ENCODE measurements at regions not wholly inside any gene's neighbourhood (a gene's known extent, or its start where the extent isn't known, plus 50 kb on each side); places are given as distances from the start of the nearest gene placed in this dataset.

DNA sequence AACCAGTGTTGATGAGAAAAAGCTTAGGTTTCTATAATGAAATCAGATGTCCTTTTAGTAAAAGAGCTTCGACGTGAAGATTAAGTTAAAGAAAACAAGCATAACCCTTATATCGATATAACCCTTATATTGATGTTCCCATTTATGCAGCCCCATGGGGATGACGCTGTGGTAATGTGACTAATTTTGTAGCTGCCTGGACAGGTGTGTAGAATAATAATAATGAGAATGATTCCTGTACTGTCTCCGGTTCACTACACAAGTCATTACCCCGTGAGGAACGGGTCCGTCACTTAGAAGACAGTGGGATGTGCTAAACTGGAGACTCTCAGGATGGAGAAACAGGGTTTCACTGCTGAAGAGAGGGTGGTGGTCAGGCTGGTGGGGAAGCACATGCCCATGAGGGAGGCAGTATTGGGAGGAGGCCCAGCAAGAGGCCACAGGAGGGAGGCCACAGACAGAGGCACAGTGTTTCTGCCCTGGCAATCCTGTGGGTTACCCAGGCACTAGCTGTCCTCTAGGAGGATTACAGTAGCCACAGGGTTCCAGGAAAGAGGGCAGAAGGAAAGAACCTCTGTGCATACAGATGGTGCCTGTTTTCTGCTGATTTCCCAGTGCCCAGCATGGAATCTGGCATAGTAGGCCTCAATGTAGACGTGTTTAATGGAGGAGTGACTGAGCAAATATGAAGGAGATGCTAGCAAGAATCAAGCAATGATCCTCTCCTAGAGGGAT is 191.1 kb upstream of the TSC22D2 start:
- ChIA-PET POLR2A (no interaction called here), CTCF (interaction anchor here (1.0 to 1.7 kb wide), 6 partner anchors 9 to 35 kb away, joined by 3 to 4 read pairs (median 3); no protein-coding TSS in a partner anchor)
- no peak for DNase-seq (ENCODE audit: extremely low spot score)

DNA sequence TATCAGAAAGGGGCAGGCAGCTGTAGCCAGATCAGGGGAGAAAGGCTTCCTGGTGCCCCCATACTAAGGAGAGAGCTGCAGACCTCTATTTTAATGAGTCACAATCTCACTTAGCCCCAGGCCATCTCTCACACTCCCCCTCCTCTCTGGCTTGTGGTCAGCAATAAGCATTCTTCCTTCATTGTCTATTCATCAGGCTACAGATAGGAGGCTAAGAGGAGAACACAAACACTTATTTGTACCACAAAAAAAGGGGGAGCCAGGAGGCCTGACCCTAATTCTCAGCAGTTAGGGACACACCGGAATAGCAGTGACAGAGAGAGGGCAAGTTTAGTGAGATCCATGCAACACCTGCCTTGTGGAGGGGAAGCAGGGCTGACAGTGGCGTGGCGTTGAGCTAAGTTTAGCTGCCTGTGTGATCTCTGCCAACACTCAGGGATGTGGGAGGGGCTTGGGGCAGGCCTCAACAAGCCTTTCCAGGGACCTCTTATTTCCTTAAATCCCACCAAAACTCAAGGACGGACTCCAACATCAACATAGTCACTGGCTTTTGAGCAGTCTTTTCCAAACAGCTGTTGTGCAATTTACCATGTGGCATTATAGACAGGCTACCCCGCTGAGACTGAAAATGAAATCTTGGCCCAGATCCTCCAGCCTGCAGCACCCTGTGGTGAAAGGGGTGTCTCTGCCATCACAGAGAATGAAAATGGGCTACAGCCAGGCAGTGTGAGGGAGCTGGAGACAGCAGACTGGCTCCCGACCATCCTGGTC is 191.9 kb upstream of the TSC22D2 start:
- no peak for TF ChIP-seq CTCF (IDR thresholded peaks at IDR 0.05; ENCODE audit: control extremely low read depth, extremely low read depth, low read depth, missing control alignments)
- no peak for DNase-seq (ENCODE audit: extremely low spot score)
- ChIA-PET CTCF (interaction anchor here (1.0 to 1.7 kb wide), 5 partner anchors 15 to 34 kb away, joined by 3 to 4 read pairs (median 3); no protein-coding TSS in a partner anchor), POLR2A (no interaction called here)

More for the DNA sequence above, 191.1 kb upstream of the TSC22D2 start:
- no peak for TF ChIP-seq CTCF (IDR thresholded peaks at IDR 0.05; ENCODE audit: control extremely low read depth, extremely low read depth, low read depth, missing control alignments)

GRCh38 chr3:150215616-150216015 is 192.5 kb upstream of the TSC22D2 start:
- ChIA-PET CTCF (interaction anchor here (1.0 to 1.4 kb wide), 3 partner anchors 18 to 32 kb away, joined by 3 read pairs; no protein-coding TSS in a partner anchor), POLR2A (no interaction called here)
- DNase-seq (ENCODE audit: extremely low spot score): no peak
- no peak for TF ChIP-seq CTCF (IDR thresholded peaks at IDR 0.05; ENCODE audit: control extremely low read depth, extremely low read depth, low read depth, missing control alignments)

DNA sequence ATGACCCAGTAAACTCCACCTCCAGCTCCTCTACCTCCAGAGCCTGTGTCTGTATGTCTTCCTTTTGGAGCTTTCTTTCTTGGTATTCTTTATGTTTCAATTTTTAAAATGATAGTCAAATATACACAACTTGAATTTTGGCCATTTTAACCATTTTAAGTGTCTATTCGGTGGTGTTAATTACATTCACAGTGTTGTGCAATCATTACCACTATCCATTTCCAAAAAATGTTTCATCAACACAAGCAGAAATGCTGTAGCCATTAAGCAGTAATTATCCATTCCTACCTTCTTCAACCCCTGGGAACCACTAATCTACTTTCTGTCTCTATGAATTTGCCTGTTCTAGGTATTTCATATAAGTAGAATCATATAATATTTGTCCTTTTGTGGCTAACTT is 194.5 kb upstream of the TSC22D2 start:
- ChIA-PET CTCF (interaction anchor here (1.0 to 2.5 kb wide), 6 partner anchors 12 to 406 kb away, joined by 3 to 9 read pairs (median 4); no protein-coding TSS in a partner anchor), POLR2A (no interaction called here)
- no peak for TF ChIP-seq CTCF (IDR thresholded peaks at IDR 0.05; ENCODE audit: control extremely low read depth, extremely low read depth, low read depth, missing control alignments)
- no peak for DNase-seq (ENCODE audit: extremely low spot score)

DNA sequence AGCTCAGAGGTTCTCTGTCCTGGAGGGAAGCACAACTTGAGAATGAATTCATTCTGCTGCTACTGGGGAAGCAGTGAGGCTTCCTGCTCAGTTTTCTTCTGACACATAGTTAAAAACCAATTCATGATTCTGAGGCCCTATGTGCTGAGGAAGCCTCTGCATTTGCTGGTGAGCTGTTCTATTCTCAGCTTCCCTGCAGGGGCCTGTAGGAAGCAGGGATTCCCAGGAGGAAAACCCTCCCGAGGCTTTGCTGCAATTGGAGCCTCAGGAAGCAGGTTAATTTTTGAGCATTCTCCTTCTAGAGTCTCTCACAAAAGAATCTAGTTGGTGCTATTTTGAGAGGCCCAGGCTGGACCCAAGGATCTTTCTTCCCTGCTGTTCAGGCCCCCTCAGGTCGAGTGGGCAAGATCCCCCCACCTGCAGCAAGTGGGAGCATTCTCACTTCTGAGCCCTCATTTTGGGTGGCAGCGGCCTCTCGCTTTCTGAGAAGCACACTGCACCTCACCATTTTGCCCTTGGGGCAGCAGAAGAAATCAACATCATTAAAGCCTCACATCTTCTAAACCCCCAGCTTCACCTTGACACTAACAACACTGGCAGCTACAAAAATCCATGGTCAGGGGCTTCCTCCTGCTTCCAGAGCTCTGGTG is 197.5 kb upstream of the TSC22D2 start:
- ChIA-PET POLR2A (no interaction called here), CTCF (interaction anchor here (1.2 to 2.6 kb wide), 3 partner anchors 9 to 28 kb away, joined by 3 to 15 read pairs (median 3); no protein-coding TSS in a partner anchor)
- no peak for DNase-seq (ENCODE audit: extremely low spot score)
- TF ChIP-seq CTCF (IDR thresholded peaks at IDR 0.05; ENCODE audit: control extremely low read depth, extremely low read depth, low read depth, missing control alignments): no peak

DNA sequence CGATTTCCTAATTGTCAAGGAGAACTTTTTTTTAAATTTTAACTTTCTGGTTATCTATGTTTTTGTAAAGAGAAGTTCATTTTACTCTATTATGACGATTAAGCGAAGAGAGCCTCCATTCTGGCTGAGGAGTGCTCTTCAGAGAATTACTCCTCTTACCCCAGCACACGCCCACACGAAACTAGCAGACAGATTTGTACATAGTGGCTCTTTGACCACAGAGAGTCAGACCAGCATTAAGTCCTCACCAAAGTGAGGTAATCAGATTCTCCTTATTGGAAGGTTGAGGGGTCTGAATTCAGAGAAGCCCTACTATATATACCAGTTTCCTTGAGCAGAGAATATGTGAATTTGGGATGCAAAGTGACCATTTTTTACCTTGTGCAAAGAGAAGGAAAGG is 204.8 kb upstream of the TSC22D2 start:
- DNase-seq (ENCODE audit: extremely low spot score): no peak
- POLR2A ChIA-PET: no interaction called here
- no peak for TF ChIP-seq CTCF (IDR thresholded peaks at IDR 0.05; ENCODE audit: control extremely low read depth, extremely low read depth, low read depth, missing control alignments)
- CTCF ChIA-PET: no interaction called here
